ENCODE measurements at regions not wholly inside any gene's neighbourhood (a gene's known extent, or its start where the extent isn't known, plus 50 kb on each side); places are given as distances from the start of the nearest gene placed in this dataset.

GRCh38 chr6:168903613-168904345, 349.9 kb downstream of the THBS2 start:
- TF ChIP-seq CTCF (IDR thresholded peaks at IDR 0.05; ENCODE audit: low read depth, low read length, missing input control) (no peak), SP1 (IDR thresholded peaks at IDR 0.05) (no peak), ATF3 (IDR thresholded peaks at IDR 0.05) (no peak), RAD21 (IDR thresholded peaks at IDR 0.05) (no peak)
- TF ChIP-seq, protein P1, sequence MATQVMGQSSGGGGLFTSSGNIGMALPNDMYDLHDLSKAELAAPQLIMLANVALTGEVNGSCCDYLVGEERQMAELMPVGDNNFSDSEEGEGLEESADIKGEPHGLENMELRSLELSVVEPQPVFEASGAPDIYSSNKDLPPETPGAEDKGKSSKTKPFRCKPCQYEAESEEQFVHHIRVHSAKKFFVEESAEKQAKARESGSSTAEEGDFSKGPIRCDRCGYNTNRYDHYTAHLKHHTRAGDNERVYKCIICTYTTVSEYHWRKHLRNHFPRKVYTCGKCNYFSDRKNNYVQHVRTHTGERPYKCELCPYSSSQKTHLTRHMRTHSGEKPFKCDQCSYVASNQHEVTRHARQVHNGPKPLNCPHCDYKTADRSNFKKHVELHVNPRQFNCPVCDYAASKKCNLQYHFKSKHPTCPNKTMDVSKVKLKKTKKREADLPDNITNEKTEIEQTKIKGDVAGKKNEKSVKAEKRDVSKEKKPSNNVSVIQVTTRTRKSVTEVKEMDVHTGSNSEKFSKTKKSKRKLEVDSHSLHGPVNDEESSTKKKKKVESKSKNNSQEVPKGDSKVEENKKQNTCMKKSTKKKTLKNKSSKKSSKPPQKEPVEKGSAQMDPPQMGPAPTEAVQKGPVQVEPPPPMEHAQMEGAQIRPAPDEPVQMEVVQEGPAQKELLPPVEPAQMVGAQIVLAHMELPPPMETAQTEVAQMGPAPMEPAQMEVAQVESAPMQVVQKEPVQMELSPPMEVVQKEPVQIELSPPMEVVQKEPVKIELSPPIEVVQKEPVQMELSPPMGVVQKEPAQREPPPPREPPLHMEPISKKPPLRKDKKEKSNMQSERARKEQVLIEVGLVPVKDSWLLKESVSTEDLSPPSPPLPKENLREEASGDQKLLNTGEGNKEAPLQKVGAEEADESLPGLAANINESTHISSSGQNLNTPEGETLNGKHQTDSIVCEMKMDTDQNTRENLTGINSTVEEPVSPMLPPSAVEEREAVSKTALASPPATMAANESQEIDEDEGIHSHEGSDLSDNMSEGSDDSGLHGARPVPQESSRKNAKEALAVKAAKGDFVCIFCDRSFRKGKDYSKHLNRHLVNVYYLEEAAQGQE (IDR thresholded peaks at IDR 0.05) = no peak
- no peak for DNase-seq (ENCODE audit: low spot score)
- Histone ChIP-seq H3K27me3 (ENCODE audit: control insufficient read depth in 4 of 4, insufficient read depth in 4 of 4, low read length in 3 of 4) (no peaks in the 10 kb centered on the region), H3K36me3 (ENCODE audit: control insufficient read depth in 4 of 4, insufficient read depth in 3 of 4, low read depth in 1 of 4, low read length in 3 of 4) (no peaks in the 10 kb centered on the region), H3K9ac (ENCODE audit: low read depth in 1 of 2, low read length in 2 of 2) (no peak overlapping the region), H3K4me3 (ENCODE audit: low read depth in 1 of 3, low read length in 3 of 3) (no peak overlapping the region), H3K9me3 (ENCODE audit: control insufficient read depth in 4 of 4, low read length in 3 of 4) (peaks cover 0 to 5% (median 0%) of the 10 kb centered on the region in 4 donors), H3K27ac (ENCODE audit: low read depth in 1 of 2, low read length in 2 of 2) (no peak overlapping the region), H3K4me1 (ENCODE audit: control insufficient read depth in 4 of 4, insufficient read depth in 4 of 4, low read length in 3 of 4) (no peaks in the 10 kb centered on the region)
- WGBS = 91% methylated on average over 17 of the region's 17 CpGs

- Histone ChIP-seq H3K4me3 (ENCODE audit: low read depth in 1 of 3, low read length in 3 of 3) (no peak overlapping the region), H3K4me1 (ENCODE audit: control insufficient read depth in 4 of 4, insufficient read depth in 4 of 4, low read length in 3 of 4) (no peaks in the 10 kb centered on the region), H3K27me3 (ENCODE audit: control insufficient read depth in 4 of 4, insufficient read depth in 4 of 4, low read length in 3 of 4) (no peaks in the 10 kb centered on the region), H3K36me3 (ENCODE audit: control insufficient read depth in 4 of 4, insufficient read depth in 3 of 4, low read depth in 1 of 4, low read length in 3 of 4) (no peaks in the 10 kb centered on the region), H3K9me3 (ENCODE audit: control insufficient read depth in 4 of 4, low read length in 3 of 4) (peaks cover 0 to 5% (median 0%) of the 10 kb centered on the region in 4 donors), H3K27ac (ENCODE audit: low read depth in 1 of 2, low read length in 2 of 2) (no peak overlapping the region), H3K9ac (ENCODE audit: low read depth in 1 of 2, low read length in 2 of 2) (no peak overlapping the region)
- TF ChIP-seq, protein P2, sequence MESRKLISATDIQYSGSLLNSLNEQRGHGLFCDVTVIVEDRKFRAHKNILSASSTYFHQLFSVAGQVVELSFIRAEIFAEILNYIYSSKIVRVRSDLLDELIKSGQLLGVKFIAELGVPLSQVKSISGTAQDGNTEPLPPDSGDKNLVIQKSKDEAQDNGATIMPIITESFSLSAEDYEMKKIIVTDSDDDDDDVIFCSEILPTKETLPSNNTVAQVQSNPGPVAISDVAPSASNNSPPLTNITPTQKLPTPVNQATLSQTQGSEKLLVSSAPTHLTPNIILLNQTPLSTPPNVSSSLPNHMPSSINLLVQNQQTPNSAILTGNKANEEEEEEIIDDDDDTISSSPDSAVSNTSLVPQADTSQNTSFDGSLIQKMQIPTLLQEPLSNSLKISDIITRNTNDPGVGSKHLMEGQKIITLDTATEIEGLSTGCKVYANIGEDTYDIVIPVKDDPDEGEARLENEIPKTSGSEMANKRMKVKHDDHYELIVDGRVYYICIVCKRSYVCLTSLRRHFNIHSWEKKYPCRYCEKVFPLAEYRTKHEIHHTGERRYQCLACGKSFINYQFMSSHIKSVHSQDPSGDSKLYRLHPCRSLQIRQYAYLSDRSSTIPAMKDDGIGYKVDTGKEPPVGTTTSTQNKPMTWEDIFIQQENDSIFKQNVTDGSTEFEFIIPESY (IDR thresholded peaks at IDR 0.05) = no peak
- TF ChIP-seq YY1 (IDR thresholded peaks at IDR 0.05) (no peak), JUND (IDR thresholded peaks at IDR 0.05) (no peak), NR2F2 (IDR thresholded peaks at IDR 0.05) (no peak), HNF4A (conservative IDR thresholded peaks at IDR 0.05) (no peak), FOXA1 (IDR thresholded peaks at IDR 0.05) (no peak), FOXA2 (IDR thresholded peaks at IDR 0.05) (no peak), MAX (IDR thresholded peaks at IDR 0.05) (no peak)
- DNase-seq (ENCODE audit: low spot score) = no peak
- WGBS = 68% methylated on average over 6 of the region's 6 CpGs
These were observed 351.6 kb downstream of the THBS2 start for GRCh38 chr6:168902075-168902474.

All from liver (tissue), 8 donors.